KMS-11 (cell line): ENCODE measurements at regions not wholly inside any gene's neighbourhood (a gene's known extent, or its start where the extent isn't known, plus 50 kb on each side); places are given as distances from the start of the nearest gene placed in this dataset.

ENCODE experiments used
- H2AFZ ChIP-seq: fragments of 200-600 bp; sonication (generic); 2 replicates; pipeline ENCODE4 v1.6.1; 2016; ENCODE audit warnings: antibody characterized with exemption, mixed run types, low read depth
- H3K27ac ChIP-seq: fragments of 200-600 bp; sonication (generic); 2 replicates; pipeline ENCODE4 v1.6.1; 2016; ENCODE audit warnings: mild to moderate bottlenecking, mixed run types
- H3K27me3 ChIP-seq: fragments of 200-600 bp; sonication (generic); 2 replicates; pipeline ENCODE4 v1.6.1; 2017; ENCODE audit warnings: mild to moderate bottlenecking, low read depth, mixed run types, moderate library complexity; ENCODE audit not compliant: insufficient read depth
- H3K36me3 ChIP-seq: fragments of 200-600 bp; sonication (generic); 2 replicates; pipeline ENCODE4 v1.6.1; 2017; ENCODE audit warnings: mild to moderate bottlenecking, mixed run types; ENCODE audit not compliant: insufficient read depth
- H3K4me1 ChIP-seq: fragments of 200-600 bp; sonication (generic); 2 replicates; pipeline ENCODE4 v1.6.1; 2016; ENCODE audit warnings: mild to moderate bottlenecking, low read depth, mixed run types; ENCODE audit not compliant: poor library complexity, severe bottlenecking
- H3K4me2 ChIP-seq: fragments of 200-600 bp; sonication (generic); 2 replicates; pipeline ENCODE4 v1.7.0; 2016; ENCODE audit warnings: mild to moderate bottlenecking, mixed run types
- H3K4me3 ChIP-seq: fragments of 200-600 bp; sonication (generic); IDR thresholded peaks from 2 replicates; pipeline ENCODE4 v1.6.1; 2017; ENCODE audit warnings: low read depth, low read length, mixed read lengths; ENCODE audit not compliant: insufficient read depth
- H3K79me2 ChIP-seq: fragments of 200-600 bp; sonication (generic); 2 replicates; pipeline ENCODE4 v1.6.1; 2016; ENCODE audit warnings: low read depth, mixed run types; ENCODE audit not compliant: insufficient read depth
- H3K9ac ChIP-seq: fragments of 200-600 bp; sonication (generic); 2 replicates; pipeline ENCODE4 v1.6.1; 2016; ENCODE audit warnings: mild to moderate bottlenecking, mixed run types
- H4K20me1 ChIP-seq: fragments of 200-600 bp; sonication (generic); 2 replicates; pipeline ENCODE4 v1.6.1; 2016; ENCODE audit warnings: mild to moderate bottlenecking, mixed run types; ENCODE audit not compliant: insufficient read depth
- TF ChIP-seq, protein P1 (sequence below): fragments of 200-600 bp; sonication (generic); conservative IDR thresholded peaks from 2 replicates; pipeline ENCODE4 v1.6.1; 2017; ENCODE audit warnings: low read depth, mild to moderate bottlenecking, antibody characterized with exemption, low read length, moderate library complexity, mixed read lengths

DNA sequence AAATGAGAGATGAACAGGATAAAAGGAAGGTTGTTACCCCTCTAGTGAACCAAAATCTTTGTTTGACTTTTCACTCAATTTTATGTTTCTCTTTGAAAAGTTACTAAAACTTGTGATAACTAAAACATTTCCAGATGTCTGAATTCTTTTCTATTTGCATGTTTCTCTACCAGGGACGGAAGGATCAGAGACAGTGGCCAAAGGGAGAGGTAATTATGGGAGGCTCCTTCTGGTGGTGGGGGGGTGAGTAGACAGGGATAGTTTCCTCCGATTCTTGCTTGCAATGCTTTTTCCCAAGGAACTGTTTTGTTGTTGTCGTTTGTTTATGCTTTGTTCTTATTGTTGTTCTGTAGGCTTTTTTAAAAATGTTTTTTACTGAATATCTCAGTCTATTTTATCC lies 374.8 kb downstream of the INHBA start:
- Histone ChIP-seq H3K79me2 (no peaks in the 10 kb centered on the region), H2AFZ (no peak overlapping the region), H3K4me2 (no peak overlapping the region), H4K20me1 (no peaks in the 10 kb centered on the region), H3K9ac (no peak overlapping the region), H3K27ac (no peak overlapping the region), H3K36me3 (no peaks in the 10 kb centered on the region), H3K4me1 (no peaks in the 10 kb centered on the region), H3K27me3 (no peaks in the 10 kb centered on the region), H3K4me3 (no peak overlapping the region)
- TF ChIP-seq, protein P1, sequence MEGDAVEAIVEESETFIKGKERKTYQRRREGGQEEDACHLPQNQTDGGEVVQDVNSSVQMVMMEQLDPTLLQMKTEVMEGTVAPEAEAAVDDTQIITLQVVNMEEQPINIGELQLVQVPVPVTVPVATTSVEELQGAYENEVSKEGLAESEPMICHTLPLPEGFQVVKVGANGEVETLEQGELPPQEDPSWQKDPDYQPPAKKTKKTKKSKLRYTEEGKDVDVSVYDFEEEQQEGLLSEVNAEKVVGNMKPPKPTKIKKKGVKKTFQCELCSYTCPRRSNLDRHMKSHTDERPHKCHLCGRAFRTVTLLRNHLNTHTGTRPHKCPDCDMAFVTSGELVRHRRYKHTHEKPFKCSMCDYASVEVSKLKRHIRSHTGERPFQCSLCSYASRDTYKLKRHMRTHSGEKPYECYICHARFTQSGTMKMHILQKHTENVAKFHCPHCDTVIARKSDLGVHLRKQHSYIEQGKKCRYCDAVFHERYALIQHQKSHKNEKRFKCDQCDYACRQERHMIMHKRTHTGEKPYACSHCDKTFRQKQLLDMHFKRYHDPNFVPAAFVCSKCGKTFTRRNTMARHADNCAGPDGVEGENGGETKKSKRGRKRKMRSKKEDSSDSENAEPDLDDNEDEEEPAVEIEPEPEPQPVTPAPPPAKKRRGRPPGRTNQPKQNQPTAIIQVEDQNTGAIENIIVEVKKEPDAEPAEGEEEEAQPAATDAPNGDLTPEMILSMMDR, result no peak

DNA sequence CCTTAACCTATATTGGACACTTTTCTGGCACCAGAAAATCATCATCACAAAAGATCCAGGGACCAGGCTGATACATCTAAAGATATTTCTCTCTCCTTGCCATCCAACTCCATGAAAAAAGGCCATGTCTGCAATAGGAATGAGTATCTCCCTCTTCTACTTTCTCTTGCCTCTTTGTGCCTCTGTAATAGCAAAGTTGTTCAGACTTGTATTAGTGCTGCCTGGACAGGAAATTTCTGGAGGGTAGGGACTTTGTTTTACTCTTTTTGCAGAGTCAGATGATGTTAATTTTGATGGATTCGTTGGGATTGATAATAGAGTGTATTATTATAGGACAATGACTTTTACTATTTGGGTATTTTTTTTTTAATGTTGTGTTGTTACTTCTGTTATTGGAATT lies 376.3 kb downstream of the INHBA start:
- Histone ChIP-seq H3K9ac (no peak overlapping the region), H3K4me2 (no peak overlapping the region), H3K36me3 (no peaks in the 10 kb centered on the region), H4K20me1 (no peaks in the 10 kb centered on the region), H3K4me3 (no peak overlapping the region), H3K79me2 (no peaks in the 10 kb centered on the region), H3K27me3 (no peaks in the 10 kb centered on the region), H3K27ac (no peak overlapping the region), H3K4me1 (no peaks in the 10 kb centered on the region), H2AFZ (no peak overlapping the region)
- TF ChIP-seq, protein P1, result no peak

DNA sequence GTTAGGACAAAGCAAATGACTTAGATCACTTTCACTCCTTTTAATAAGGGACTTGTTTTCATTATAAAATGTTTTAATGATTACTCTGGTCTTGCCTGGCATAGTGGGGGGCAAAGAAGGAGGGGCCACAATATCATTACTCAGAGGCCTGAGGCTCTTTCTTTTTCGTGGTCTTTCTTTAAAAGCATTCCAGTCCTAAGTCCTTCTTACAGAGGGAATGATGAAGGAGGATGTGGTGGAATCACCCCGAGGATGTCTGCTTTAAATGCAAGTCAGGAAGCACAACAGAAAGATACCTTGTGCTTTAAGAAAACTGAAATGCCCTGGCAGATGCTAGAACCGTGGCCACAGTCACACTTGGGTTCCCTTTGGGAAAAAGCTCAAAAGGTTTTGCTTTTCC lies 379.1 kb downstream of the INHBA start:
- Histone ChIP-seq H3K27ac (no peak overlapping the region), H3K27me3 (no peaks in the 10 kb centered on the region), H3K4me3 (no peak overlapping the region), H4K20me1 (no peaks in the 10 kb centered on the region), H3K36me3 (no peaks in the 10 kb centered on the region), H2AFZ (no peak overlapping the region), H3K4me2 (no peak overlapping the region), H3K79me2 (no peaks in the 10 kb centered on the region), H3K9ac (no peak overlapping the region), H3K4me1 (no peaks in the 10 kb centered on the region)
- TF ChIP-seq, protein P1, result no peak

DNA sequence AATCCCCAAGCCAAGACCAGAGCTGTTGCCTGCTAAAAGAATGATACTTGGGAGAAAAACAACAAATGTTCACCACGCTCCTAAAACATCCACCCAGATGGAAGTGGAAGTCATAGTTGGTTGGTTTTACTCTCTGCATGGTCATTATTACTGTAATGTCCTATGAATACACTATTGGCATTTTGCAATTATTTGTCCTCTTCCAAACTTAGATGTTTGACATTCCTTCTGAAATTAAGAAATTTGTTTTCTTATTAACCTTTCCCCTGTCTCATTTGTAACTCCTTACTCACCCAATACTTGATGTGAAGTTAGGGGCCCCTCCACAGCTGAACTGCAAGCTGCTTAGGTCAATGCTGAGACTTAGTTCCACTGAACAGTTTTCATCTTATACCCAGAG lies 383.3 kb downstream of the INHBA start:
- H3K4me3 ChIP-seq, result no peak overlapping the region
- H3K4me2 ChIP-seq, result no peak overlapping the region
- no peaks in the 10 kb centered on the region for H3K27me3 ChIP-seq
- H4K20me1 ChIP-seq, result no peaks in the 10 kb centered on the region
- TF ChIP-seq, protein P1, result no peak
- no peak overlapping the region for H3K9ac ChIP-seq
- no peak overlapping the region for H2AFZ ChIP-seq
- H3K36me3 ChIP-seq, result no peaks in the 10 kb centered on the region
- H3K79me2 ChIP-seq, result no peaks in the 10 kb centered on the region
- H3K4me1 ChIP-seq, result no peaks in the 10 kb centered on the region
- H3K27ac ChIP-seq, result no peak overlapping the region

DNA sequence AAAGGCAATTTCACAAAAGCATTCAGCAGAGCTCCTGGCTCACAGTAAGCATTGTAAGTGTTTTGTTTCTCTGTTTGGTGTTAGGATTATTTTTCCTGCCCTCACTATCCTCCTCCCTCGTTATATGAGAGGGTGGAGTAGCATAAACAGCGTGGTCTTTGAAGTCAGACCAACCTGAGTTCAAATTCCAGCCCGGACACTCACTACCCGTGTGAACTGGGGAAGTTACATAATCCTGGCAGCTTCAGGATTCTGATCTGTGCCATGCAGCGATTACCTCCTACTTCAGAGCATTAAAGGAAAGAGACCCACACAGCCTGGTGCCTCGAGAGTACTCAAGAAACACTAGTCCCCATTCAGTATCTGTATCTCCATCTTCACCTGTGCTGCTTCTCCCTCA lies 386.5 kb downstream of the INHBA start:
- no peak overlapping the region for H2AFZ ChIP-seq
- H3K79me2 ChIP-seq, result no peaks in the 10 kb centered on the region
- H3K9ac ChIP-seq, result no peak overlapping the region
- H3K36me3 ChIP-seq, result no peaks in the 10 kb centered on the region
- no peak overlapping the region for H3K4me2 ChIP-seq
- H4K20me1 ChIP-seq, result no peaks in the 10 kb centered on the region
- no peaks in the 10 kb centered on the region for H3K4me1 ChIP-seq
- H3K27me3 ChIP-seq, result no peaks in the 10 kb centered on the region
- H3K27ac ChIP-seq, result no peak overlapping the region
- no peak overlapping the region for H3K4me3 ChIP-seq
- TF ChIP-seq, protein P1, result no peak
